Prostate gland (tissue), 2 donors: ENCODE measurements at regions not wholly inside any gene's neighbourhood (a gene's known extent, or its start where the extent isn't known, plus 50 kb on each side); places are given as distances from the start of the nearest gene placed in this dataset.

Experiments used
- CTCF ChIP-seq, 4 experiments: fragments of 200-600 bp in 2 of 4; fragments of 450-650 bp in 2 of 4; sonication (generic) in 2 of 4; IDR thresholded peaks; 1 replicate in 3 of 4; 2 replicates in 1 of 4; pipeline ENCODE4 v1.5.1; 2016 to 2019; ENCODE audit warnings: antibody characterized with exemption in 4 of 4, mild to moderate bottlenecking in 2 of 4, moderate library complexity in 2 of 4
- POLR2A ChIP-seq: fragments of 450-650 bp; IDR thresholded peaks from one replicate; pipeline ENCODE4 v1.6.1; 2016; ENCODE audit warnings: antibody characterized with exemption, mild to moderate bottlenecking

- no peak for TF ChIP-seq CTCF (IDR thresholded peaks at IDR 0.05)
- TF ChIP-seq POLR2A: no peak
Observed at GRCh38 chr1:13888351-13888986, 188.5 kb downstream of the PRDM2 start.
